ENCODE measurements at regions not wholly inside any gene's neighbourhood (a gene's known extent, or its start where the extent isn't known, plus 50 kb on each side); places are given as distances from the start of the nearest gene placed in this dataset.

DNA sequence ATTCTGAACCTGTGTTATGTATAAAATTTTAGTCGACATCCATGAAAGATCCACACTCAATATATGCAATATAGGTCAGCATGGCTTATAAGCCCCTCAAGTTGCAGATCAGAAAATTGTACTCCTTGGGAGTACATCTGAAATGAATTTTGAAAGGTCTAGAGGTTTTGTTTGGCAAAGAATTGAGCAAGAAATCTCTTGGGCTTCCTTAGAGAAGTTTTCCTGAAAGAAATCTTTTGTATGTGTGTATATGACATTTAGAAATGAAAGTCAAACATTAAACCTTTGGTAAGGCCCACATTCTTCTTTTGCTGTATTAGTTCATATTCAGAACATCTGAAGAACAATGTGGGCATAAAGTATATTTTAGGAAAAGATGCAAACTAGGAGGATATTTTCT, 1006.6 kb downstream of the NAALADL2 start:
- DNase-seq (ENCODE audit: low spot score): no peak

DNA sequence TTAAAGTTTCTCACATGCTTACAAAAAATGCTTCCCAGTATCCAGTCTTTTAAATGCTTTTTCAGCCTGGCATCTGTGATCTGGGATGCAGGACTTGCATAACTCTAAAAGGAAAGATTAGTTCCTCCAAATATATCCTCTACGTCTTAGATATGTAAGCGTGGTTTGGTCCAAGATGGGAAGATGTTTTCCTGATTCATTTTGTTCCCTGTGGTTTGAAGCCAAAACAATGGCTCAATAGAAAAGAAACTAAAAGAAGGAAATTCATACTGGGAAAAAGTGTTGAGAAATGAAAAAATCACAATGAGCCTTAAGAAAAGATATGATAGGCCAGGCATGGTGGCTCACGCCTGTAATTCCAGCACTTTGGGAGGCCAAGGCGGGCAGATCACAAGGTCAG, 1002.8 kb downstream of the NAALADL2 start:
- DNase-seq (ENCODE audit: low spot score): no peak

Data from HuH-7 (cell line).